T-helper 1 cell (primary cell): ENCODE measurements at regions not wholly inside any gene's neighbourhood (a gene's known extent, or its start where the extent isn't known, plus 50 kb on each side); places are given as distances from the start of the nearest gene placed in this dataset.

Experiments
- DNase-seq, 5 donors: peaks; one replicate each; pipeline ENCODE4 v3.0.0-alpha.2; 2012 to 2020

DNA sequence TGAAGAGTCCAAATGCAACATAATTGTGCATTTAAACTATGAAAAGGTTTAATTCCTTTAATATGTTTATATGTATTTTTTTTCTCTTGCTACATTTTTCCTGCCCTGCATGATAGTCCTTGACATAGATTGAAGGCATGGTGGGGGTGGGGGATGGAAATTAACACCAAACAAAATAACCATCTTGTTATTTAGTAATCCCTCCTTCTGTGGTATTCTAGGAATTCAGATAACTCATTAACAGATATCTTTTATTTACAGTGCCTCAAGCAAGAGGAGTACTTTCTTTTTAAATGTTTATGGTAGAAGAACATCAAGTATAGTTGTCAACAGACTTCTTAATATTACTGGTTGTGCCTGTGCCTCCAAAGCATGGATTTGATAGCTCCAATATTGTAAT, 337.6 kb upstream of the SEMA3A start:
- DNase-seq = no peak

DNA sequence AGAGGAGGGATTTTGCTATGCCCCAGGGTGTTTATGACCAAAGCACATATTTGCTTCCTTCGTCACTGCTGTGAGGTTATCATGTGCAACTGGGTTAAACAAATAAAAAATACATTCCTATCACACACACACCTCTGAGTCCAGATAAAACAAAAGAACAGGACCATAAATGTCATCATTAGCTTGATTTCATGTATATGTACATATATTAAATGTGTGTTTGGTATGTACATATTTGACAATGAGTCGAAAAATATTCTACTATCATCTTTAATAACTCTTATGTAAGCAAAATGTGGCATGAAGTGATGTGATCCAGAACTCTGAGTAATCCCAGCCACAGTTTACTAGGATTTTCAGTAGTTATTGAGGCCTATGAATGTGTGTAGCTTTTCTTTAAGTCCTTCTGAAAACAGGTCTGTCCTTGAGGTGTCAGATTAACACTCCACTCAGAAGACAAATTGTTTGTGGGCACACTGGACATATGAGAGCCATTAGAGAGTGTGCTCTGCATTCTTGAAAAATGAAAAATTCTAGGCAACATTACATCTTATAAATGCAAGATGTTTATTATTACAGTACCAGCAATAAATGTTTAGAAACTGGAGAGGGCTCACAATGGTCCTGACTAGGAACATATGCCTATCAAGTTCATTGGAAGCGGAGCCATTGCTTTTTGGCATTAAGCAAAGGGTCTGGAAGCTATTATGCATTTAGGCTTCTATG, 335.1 kb upstream of the SEMA3A start:
- DNase-seq = no peak

DNA sequence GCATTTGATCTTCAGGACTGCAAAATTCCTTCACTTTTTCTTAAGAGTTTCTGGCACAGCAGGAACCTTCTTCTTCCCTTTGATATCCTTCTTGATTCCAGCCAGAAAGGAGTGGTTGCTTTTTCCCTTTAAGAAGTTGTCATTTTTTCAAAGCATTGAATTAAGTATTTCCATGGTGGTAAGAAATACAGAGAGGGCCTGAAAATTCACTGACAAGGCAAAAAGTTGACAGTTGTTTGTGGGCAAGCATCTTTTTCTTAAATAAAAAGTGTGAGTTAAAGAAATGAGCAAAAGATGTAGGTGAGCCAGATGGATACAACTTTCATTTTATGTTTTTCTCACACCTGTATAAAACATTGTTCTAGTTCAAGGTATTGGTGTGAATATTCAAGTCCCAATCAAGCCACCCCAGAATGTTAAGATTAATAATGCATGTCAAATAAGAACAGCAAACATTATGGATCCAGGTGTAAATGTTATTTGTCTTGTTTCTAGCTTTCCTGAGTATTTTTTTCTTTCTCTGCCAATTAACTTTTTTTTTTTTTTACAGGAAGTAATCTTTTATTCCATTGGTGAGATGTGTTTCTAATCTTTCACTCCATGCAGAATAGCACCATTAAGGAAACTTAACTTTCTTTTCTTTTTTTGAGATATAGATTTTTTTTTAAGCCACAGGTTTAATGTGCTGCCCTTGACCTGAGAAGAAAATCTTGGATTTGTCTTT, 334.3 kb upstream of the SEMA3A start:
- DNase-seq = no peak

DNA sequence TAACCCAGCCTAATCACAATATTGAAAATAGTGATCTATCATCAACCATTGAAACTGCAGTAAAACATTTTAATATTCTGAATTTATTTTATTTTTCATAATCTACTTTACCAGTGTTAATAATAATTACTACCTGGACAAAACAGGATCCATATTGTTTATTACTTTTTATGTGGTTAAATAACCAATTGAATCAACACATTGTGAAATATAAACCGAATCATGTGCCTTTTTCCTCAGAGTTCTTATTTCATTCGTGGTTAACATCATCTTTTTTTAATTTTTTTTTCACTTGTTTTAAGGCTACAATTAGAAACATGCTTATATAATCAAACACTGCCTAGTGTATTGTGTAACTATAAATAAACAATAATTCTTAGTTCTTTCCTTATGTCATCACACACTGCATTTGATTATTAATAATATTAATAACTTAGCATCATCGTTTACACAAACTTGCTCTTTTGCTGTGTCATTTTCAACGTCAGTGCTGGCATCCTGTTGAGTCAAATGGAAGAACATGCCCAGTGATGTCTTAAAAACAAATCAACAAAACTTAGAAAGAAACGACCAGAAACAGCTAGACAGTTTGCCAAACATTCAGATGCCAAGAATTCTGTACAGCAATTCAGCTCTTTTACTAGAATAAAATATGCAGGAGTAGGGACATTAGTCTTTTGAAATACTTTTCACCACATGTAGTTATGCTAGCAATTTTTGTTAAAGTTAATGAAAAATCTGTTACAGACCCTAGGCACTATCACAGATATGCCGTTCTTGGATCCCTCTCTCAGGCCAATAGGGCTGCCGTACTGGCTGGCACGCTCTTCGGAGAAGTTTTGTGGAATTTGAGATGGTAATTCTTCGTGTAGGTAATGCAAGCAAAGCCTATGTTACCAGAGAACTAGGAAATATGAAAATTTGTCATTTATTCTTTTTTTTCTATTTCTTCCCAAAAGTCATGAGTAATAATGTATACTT, 330.4 kb upstream of the SEMA3A start:
- no peak for DNase-seq

DNA sequence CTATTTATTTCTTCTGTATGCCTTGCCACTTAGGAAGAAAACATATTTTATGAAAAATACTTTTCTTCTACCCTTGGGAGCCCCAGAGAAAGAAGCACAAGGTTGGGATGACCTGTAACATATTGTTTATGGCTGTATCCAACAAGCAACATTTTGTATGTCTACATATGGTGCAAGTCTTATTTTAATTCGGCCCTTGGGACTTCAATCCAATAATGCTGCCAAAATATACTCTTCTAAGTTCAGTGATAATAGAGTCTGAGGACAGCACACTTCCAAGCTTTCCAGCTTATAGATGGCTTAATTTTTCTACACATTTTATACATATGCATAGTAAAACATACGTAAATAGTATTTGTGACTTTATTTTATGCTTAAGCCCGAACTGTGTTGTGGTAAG, 318.5 kb upstream of the SEMA3A start:
- DNase-seq = no peak

DNA sequence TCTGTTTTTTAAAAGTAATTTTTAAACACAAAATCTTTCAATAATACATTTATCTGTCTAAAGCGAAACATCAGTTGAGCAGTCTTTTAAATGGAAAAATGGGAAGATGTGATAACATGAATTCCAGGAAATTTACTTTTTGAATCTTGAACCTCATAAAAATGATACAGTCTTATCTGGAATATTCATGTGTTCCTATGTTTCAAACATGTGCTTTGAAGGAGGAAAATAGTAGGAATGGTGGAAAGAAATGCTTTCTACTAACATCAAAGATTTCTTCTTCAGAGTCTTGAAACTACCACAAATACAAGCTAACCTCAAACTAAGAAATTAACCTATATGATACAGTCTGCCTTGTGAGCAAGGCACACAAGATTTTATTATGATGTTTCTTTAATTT, 317.5 kb upstream of the SEMA3A start:
- DNase-seq = no peak

DNA sequence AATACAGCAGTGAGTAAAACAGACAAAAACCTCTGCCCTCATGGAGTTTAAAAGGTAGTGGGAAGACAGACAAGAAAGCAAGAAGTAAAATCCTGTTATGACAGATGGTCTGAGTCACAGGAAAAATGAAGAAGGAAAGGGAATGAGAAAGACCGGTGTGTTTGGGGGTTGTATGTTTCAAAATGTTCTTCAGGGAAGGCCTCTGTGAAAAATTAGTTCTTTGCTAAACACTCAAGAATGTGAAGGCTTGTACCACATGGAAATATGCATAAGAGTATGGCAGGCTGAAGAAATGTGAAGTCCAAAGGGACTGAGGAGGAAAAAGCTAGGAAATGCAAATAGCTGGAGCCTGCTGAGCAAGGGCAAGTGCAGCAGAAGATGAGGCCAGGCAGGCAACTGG, 315.9 kb upstream of the SEMA3A start:
- DNase-seq = no peak

DNA sequence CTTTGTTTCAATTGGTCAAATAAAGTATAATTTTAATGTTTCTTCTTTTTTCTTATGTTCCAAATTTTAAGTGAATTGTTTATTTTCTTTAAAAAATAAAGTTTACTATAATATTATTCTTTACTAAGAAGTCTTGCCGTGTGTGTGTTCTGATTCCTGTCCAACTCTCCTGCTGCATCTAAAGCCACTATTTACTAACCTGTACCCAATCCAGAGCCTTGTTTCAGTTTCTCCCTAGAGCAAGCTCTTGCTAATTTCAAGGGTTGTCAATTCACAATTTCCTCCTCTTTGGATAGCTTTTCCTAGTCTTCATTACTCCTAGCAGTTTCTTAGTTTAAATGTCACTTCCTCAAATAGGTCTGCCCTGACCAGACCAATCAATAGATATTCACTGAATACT, 314.9 kb upstream of the SEMA3A start:
- DNase-seq = no peak

DNA sequence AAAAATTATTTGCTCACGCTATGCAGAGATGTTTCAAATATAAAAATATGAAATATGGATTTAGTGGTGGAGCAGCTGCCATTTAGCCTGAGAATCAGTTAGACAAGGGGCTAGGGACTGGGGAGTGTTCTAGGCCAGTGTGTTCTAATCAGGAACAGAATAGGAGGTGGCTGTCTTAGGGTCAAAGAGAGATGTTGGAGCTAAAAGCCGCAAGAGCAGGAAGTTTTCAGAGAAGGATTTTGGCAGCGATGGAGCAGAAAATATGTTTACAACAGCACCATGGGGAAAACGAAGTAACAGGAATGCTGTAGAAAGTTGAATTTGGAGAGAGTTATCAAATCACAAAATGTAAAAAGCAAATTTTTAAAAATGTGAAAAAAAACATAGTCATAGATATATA, 314.0 kb upstream of the SEMA3A start:
- no peak for DNase-seq

DNA sequence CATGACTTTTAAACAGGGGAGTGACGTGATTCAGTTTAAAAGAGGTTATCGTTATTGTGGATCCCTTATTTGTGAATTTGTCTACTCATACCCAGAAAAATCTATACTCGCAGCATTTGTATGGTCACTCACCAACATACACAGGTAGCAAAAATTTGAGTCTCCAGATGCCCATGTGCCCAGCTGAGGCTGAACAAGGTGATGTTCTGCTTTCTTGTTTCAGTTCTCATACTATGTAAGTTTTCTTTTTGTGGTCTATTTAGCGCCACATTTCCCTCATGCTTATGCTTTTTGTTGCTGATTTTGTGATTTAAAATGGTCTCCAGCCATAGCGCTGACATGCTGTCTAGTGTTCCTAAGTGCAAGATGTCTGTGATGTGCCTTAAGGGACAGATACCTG, 312.9 kb upstream of the SEMA3A start:
- DNase-seq = no peak

DNA sequence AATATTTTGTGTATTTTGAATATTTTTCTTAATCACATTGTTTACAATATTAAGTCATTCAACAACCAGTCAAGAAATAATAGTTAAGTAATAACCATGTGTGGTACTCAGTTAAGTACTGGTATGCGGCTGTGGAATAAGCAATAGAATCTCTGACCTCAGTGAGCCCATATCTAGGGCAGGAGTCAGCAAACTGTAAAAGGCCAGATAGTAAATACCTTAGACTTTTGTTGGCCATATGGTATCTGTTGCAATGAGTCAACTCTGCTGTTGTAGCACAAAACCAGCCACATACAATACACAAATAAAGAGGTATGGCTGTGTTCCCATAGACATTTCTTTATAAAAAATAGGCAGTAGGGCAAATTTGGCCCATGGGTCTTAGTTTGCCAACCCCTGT, 311.6 kb upstream of the SEMA3A start:
- DNase-seq = no peak

DNA sequence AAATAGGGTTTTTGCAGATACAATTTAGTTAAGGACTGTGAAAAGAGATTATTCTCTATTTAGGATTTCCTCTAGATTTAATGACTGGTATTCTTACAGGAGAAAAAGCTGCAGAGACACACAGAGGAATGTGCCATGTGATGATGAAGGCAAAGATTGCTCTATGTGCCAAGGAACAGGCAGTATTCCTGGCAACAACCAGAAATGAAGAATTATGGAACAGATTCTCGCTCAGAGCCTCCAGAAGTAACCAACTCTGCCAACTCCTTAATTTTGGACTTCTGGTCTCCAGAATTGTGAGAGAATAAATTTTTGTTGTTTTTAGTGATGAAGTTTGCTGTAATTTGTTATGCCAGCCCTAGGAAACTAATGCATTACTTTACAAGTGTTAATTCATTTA, 307.6 kb upstream of the SEMA3A start:
- no peak for DNase-seq

DNA sequence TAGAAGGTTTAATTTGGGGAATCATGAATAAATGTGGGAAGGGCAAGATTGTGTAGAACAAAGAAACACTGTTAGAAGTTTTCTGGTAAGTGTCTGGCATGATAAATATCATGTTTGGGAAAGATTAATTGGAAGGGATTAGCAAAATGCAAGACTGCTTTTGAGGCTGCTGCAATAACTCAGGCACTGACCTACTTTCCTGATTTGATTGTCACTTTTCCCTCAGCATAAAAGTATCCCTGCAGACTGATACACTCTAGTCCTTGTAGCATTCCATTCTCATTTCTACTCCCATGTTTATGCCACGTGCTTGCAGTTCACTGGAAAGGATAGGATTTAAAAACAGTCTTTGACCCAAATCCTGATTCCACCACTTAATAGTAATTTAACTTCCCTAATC, 303.3 kb upstream of the SEMA3A start:
- no peak for DNase-seq

DNA sequence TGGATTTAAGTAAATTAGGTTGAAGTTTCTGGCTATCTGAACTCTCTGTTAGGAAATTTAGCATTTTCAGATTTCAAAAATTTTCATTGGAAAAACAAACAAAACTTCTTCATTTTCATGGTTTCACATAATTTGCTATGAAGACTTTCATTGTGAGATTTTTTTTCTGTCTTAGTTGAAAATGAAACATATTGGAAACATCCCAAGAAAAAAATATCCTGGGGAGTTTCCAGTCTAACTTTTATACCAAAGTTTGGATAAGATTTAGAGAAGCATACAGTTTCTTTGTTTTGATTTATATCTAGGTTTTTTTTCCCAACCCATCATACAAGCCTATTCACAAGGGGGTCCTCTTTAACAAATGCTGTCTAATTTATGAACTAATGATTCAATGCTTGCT, 300.5 kb upstream of the SEMA3A start:
- DNase-seq = no peak

DNA sequence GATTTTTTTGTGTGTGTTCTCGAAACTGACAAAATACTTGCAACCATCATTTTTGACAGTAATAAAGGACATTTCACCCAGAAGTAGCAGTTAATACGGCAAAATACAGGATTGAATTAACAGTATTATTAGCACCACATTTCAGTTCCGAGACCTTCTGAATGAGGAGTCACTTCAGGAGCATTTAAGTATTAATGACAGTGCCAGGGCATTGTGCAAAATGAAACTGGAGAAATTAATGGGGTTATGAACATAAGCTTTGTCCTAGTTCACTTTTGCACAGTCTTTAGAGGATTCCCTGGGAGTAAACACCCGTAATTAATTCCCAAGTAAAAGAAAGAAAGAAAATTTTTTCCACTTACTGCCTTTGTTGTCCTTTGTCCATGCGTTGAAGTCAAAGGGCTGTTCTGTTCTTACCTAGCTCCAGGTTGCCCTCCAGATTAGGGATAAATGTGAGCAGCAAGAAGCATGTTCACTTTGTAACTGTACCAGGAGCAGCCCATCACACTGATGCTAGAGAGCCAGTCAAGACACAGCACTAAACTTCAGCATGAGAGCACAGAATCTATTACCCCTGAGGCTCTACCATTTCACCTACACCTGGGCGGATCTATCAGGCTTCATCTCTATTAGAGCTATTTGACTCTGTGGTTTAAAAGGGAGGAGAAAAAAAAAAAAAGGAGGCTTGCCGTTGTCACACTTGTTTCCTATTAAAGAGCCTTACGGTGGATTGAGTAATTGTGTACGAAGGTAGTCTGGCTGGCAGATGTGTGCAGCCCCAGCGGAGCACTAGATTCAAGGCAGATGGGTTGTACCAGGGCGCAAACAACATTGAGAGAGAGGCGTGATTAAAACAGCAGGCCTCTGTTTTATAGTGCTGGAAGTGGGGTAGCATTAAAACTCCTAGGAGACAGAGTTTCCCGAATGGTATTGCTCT, 297.8 kb upstream of the SEMA3A start:
- no peak for DNase-seq

DNA sequence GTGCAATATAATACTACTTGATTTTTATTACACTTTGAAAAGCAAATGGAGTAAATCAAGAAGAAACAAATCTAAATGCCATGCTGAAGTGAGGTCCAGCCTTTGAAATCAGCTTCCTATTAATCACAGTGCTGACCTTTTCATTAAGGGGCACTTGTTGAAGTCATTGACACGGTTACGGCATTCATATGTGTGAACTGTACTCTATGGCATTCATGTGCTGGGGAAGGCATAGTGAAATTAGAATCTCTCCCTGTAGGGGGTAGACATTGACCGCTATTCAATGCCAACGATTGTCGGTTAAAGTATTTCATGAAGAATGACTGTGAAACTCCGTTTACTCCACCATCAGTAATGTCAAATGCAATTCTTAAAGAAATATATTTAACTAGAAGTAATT, 296.1 kb upstream of the SEMA3A start:
- DNase-seq = no peak

DNA sequence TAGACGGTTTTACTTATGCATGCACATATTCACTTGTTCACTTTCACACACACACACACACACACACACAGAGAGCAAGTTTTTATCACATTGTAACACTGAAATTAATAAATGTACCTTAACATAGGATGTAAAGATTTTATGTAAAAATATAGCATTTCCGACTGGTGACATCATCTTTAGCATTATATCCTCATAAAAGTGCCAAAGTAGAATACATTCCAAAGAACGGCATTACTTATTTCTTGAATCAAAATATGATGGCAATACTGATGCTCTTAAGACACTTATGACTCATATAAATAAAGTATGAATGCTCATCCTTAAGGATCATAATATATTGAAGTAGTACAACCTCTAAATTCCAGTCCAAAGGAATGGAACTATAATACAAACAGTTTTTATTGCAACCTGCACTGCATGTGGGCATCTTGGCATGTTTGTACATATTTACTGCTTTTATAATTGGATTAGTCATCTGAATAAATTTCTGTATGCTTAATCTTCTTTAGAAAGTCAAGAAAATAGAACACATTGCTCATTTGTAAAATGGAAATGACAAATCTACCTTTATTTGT, 290.0 kb upstream of the SEMA3A start:
- DNase-seq = no peak

DNA sequence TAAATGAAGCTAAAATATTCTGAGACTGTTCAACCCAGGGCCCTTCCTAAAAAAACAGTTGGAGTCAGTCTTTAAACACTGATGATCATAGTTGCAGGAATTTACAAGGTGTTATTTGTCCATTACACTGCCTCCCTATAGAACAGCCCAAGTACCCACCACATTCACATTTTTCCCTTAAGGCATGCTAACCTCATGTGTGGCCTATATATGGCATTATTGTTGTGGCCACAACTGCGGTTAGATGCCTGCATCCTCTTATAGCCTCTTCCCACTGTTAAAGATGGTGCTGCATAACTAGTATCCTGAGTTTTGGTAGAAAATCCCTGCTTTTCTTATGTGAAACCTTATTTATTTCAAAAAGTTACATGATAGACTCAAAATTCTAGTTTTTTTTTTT, 287.9 kb upstream of the SEMA3A start:
- DNase-seq = no peak

DNA sequence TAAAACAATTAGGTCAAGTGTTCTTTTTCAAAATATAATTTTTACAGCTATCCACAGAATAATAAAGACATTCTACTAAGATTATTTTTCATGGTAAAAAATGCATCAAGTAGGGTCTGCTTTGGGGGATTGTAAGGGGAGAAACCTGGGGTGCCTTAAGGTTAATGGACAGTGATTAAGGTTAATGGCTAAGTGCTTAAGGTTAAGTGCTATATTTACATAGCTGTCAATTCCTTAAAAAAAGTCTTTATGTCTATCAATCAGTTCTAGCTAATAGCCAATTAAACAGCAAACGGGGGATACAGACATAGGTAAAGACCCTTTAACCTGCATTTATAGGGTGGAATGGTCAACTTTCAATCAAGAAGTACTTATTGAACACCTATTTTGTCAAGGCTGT, 284.5 kb upstream of the SEMA3A start:
- no peak for DNase-seq

DNA sequence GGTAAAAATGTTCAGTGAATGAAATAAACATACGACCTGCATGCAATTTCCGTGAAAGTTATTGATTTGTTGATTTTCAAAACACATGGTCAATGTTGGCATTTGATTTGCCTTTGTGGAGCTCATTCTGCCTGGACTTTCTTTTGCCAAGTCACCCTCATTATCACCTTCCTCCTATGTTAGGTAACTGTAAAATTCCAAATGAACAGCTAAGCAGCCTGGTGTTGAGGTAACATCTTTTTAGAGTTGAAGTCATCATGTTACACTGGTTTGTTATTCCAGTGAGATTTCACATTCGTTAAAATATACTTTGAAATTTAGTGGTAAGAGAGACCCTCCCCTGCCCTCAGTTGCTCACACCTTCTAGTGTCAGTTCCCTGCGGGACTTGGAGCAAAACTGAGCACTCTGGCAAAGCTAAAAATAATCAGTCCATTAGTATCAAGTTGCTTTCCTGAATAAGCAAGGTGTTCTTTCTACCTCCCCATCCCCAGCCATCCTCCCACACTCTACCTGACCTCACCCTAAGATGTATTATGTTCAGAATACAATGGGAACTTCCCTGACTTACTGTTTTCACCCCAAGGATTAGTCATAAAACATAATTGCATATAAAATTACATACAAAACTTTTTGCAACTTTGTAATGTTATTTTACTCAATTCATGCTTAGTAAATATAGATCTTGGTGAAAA, 283.3 kb upstream of the SEMA3A start:
- DNase-seq = no peak

DNA sequence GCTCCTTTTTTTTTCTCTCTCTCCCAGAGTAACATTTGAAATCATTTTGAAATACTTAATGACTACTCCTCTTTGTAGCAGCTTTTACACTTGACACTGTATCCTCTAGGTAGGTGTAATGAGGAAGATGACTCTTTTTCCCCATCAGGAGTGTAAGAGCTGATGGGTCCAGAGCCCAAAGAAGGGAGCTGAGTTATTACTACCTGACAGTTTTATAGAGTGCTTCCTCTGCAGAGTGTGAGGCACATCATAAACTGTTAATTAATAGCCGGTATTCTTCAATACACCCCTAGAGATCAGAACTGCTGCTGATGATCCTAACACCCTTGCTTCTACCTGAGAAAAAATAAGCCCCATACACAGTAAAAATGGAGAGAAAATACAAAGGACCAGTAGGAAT, 279.8 kb upstream of the SEMA3A start:
- no peak for DNase-seq
